ENCODE measurements at regions not wholly inside any gene's neighbourhood (a gene's known extent, or its start where the extent isn't known, plus 50 kb on each side); places are given as distances from the start of the nearest gene placed in this dataset.
"Not testable (repeated sequence)": the region's sequence is repeated elsewhere in the genome, so short reads cannot be mapped to it uniquely, and the experiment has no call there.

DNA sequence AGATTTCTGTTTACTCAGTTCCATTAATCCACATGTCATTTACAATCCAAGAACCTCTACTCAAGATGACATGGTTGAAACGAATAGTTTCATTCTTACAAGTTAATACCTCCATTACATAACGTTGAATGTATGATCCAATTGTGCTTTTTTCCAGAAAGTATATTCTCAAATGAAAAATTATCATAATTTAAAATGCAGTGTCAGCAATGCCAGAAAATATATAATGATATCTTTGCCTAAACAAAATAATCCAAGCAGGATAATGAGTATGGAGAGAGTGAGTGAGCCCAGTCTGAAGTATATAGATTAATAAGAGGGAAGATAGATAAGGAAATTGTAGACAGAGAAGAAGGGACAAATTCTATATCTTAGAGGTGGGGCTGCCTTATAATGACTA, 505.0 kb downstream of the CENPC start:
- no peak for DNase-seq (ENCODE audit: low spot score)

DNA sequence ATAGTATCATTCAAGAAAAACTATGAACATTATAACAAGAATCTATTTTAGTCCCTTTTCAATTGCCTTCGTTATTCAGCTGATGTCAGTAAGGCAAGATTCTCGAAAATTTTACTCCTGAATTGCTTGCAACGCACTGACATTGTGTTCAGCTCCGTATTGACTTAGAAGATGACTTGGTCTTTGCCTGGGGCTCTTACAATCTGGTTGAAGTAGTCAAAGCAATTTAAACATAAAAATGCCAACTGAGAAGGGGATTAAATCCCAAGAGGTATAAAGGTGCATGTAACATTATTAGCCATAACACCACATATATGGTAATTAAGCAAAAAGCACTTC, 507.1 kb downstream of the CENPC start:
- DNase-seq (ENCODE audit: low spot score), result no peak

DNA sequence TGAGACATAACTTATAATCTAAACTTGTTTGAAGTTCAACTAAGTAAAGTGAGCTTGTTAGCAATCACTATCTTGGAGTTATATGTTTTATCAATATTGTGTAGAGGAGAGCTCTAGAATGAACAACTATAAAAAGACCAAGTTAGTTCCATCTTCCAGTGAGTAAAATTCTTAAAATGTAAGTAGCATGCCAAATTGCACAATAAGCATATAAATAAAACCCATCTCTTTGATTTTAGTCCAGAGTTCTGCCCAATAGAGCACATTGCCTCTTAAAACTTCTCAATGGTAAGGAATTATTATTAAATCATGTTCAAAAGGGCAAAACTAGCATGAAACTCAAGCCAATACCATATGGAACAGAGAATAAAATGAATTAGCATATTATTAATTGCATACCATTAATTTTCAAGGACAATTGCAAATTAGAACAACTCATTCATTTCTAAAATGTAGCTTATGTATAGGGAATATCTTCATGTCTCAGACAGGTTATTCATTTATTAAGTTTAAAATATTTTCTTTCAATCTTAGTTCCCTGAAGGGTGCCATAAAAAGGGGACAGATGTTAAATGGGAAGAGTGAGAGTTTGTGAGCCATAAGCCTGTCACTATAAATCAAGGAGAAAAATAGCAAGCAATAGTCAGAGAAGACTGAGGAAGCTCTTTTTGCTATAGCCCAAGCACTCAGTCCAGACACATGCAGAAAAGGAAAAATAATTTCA, 507.6 kb downstream of the CENPC start:
- DNase-seq (ENCODE audit: low spot score), result no peak

DNA sequence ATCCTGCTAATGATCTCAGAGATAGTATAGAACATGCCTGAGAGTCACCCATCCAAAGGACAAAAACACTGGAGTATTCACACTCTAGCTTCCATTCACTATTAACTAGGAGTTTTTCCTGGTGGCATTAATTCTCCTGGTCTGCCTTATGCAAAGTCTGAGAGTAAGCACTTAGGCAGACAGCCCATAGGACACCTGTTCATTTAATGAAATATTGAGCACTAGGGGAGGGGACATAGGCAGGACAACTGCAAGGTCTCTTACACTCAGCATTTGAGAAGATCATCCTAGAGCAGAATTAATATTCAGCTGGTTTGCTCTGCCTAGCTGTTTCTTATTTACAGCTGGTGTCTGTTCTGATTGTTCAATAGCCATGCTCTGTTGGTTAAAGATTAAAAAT, 508.5 kb downstream of the CENPC start:
- DNase-seq (ENCODE audit: low spot score), result no peak

- DNase-seq (ENCODE audit: low spot score), result no peak
Observed at GRCh38 chr4:67035986-67036385, 509.3 kb downstream of the CENPC start.

DNA sequence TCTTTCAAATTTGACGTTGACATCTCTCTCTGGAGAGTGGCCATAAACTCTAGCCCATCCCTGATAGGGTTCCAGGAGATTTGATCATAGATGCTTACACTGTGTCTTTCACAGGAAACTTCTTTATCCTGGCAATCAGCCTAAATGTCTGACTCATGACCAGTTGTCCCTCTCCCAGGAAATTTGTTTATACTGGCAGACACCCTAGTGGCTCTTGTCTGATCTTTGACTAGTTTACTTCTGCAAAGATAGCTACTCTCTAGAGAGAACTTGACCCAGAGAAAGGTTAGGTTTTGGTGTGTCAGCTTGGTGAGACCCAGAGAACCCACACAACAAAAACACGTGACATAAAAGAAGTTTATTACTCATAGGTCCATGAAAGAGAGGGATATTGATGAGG, 509.8 kb downstream of the CENPC start:
- no peak for DNase-seq (ENCODE audit: low spot score)

GRCh38 chr4:67030636-67031035, 514.7 kb downstream of the CENPC start:
- DNase-seq (ENCODE audit: low spot score), result no peak

DNA sequence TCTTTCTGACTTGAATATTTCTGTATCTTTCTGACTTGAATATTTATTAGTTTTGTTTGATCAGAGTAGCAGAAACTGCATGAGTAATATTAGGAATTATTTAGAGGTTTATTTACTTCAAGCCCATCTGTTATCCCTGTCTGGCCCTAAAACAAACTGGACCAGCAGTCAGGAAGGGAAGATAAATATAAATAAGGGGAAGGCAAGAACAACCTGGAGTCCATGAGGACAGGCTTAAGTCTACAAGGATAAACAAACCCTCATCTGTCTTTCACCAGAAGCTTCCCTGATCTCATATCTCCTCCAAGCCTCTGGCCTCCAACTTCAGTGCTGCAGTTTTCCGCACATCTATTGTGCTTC, 524.9 kb downstream of the CENPC start:
- no peak for DNase-seq (ENCODE audit: low spot score)

GRCh38 chr4:67019686-67020437, 525.4 kb downstream of the CENPC start:
- no peak for DNase-seq (ENCODE audit: low spot score)

DNA sequence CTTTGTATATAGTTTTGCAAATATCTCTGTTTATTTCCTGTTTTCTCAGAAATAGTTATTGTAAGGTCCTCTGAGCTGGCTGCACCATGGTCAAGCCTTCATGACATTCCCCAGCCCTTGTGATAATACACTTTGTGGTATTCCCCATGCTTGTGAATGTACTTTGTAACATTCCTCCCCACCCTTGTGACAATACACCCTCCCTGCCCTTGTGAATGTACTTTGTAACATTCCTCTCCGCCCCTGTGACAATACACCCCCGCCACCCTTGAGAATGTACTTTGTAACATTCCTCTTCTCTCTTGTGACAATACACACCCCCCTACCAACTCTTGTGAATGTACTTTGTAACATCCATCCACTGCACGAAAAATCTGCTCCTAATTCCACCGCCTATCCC, 530.7 kb downstream of the CENPC start:
- no peak for DNase-seq (ENCODE audit: low spot score)

- no peak for DNase-seq (ENCODE audit: low spot score)
Observed at GRCh38 chr4:67006791-67007190, 538.5 kb downstream of the CENPC start.

DNA sequence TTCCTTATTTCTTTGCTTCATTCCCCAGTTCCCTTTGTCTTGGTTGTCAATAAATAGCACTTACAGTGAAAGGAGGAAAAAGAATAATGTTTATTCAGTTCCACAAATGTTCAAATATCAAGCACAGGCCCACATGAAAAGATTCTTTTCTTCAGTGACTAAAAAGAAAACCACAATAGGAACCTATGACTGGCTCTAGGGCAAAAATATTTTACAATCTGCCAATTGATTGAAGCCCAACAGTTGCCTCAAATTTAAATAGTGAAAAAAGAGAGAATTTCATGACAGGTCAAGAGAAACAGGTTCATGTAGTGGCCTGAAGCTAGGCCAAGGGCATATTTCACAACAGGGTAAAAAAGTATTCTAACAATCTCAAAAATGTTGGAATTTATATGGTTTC, 553.8 kb downstream of the CENPC start:
- DNase-seq (ENCODE audit: low spot score), result no peak

DNA sequence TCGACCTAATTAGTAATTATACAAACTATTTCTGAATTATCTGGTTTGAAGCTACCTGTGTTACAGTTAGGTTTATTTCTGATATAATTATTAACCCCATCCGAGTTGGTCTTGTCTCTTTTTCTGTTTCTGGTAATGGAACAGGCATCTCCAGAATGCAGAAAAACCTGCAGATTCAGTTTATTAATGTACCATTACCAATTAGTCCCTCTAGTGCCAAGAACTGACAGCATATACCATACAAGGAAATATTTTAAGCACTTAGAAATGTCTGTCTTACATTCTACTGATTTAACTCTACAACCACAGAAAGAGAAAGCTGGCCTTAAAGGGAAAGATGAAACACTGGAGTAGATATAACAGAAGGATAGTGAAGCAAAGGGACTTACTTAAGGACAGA, 570.6 kb downstream of the CENPC start:
- no peak for DNase-seq (ENCODE audit: low spot score)

GRCh38 chr4:66972087-66972486, 573.2 kb downstream of the CENPC start:
- DNase-seq (ENCODE audit: low spot score), result no peak

DNA sequence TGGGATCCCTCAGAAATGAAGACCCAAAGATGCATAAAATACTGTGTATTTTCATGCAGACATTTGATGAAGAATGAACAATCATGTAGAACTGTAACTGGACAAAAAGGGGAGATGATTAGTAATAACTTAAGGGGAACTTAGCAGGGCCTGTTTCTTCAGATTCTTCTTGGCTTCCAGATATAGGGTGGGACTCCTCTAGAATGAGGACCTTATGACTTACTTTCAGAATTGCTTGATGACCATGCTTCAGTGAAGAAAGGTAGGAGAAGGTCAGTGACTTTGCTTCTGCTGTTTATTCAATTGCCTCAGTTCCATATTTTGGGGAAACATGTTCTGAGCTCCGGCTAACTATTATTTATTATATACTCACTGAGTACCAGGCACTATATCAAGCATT, 580.8 kb downstream of the CENPC start:
- DNase-seq (ENCODE audit: low spot score), result no peak

DNA sequence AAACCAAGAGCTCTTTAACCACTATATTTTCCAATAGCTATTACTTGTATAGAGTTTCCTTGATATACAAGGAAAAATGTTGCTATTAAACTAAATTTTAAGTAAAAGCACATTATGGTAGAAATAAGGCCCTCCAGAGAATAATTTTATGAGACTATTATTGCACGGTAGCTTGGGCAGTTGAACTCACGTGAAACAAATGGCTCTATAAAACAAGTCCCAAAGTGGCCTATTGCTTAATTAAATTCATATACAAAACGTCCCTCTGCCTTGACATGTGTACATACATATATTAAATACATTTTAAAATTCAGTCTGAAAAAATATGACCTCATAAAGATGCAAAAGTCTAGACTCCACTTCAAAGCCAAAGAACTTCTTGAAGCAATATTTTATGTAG, 582.2 kb downstream of the CENPC start:
- no peak for DNase-seq (ENCODE audit: low spot score)

GRCh38 chr4:66959207-66959606, 586.1 kb downstream of the CENPC start:
- DNase-seq (ENCODE audit: low spot score), result no peak

GRCh38 chr4:66956852-66957251, 588.5 kb downstream of the CENPC start:
- no peak for DNase-seq (ENCODE audit: low spot score)

- no peak for DNase-seq (ENCODE audit: low spot score)
Observed at GRCh38 chr4:66956426-66956825, 588.9 kb downstream of the CENPC start.

DNA sequence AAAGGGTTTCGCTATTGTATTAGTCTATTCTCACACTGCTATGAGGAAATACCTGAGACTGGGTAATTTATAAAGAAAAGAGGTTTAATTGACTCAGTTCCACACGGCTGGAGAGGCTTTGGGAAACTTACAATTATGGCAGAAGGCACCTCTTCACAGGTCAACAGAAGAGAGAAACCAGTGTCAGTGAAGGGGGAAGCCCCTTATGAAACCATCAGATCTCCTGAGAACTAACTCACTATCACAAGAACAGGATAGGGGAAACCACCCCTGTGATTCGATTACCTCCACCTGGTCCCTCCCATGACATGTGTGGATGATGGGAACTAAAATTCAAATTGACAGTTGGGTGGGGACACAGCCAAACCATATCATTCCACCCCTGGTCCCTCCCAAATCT, 589.5 kb downstream of the CENPC start:
- DNase-seq (ENCODE audit: low spot score), result no peak

DNA sequence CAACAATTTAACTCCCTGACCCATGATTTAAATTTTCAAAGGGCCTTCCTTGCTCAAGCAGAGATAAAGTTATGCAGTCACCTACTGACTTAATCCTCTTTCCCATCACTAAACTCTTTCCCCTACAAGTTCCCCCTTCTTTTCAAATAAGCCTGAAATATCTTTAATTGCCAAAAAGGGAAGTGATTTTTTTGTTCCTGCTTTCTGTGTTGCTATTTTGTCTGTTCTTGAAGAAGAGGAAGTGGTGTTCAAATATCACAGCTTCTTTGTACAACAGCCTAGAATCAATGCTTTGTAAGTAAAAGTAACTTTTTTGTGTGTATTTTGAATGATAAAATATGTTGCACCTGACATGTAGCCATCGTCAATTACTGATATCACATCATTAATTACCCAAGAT, 595.9 kb downstream of the CENPC start:
- no peak for DNase-seq (ENCODE audit: low spot score)

DNA sequence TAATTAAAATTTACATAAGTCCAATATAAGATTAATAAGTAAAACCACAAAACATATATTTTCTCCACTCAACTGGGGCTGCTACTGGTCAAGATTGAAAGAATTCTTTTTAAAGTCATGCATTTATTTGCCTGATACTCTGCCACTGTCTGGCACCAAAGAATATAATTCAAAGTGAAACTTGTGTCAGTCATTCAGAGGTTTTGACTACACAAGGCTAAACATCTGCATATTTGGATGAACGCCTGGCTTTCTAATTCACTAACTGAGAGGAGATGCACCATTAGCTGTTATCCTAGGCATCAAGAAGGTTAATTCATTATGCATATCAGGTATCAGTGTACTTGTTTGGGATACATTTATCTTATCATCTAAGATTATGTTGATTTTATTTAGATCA, 598.5 kb downstream of the CENPC start:
- DNase-seq (ENCODE audit: low spot score), result no peak

GRCh38 chr4:66943112-66943511, 602.2 kb downstream of the CENPC start:
- no peak for DNase-seq (ENCODE audit: low spot score)

DNA sequence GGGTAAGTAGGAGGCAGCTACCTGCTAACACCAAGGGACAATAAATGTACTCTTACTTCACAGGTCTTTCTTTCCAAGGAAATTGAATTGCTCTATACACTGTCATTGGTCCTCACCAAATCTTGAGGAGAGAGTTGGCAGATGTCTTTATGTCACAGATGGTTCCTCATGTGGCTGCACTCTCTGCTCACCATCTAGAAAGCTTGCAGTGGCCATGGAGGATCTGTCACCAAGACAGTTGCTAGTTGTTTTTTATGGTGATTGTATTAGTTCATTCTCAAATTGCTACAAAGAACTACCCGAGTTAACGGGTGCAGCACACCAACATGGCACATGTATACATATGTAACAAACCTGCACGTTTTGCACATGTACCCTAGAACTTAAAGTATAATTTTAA, 613.3 kb downstream of the CENPC start:
- DNase-seq (ENCODE audit: low spot score), result not testable (repeated sequence)

Measured in mucosa of gallbladder (tissue), 1 donor.